Hematopoietic multipotent progenitor cell (in vitro differentiated cells): ENCODE measurements at regions not wholly inside any gene's neighbourhood (a gene's known extent, or its start where the extent isn't known, plus 50 kb on each side); places are given as distances from the start of the nearest gene placed in this dataset.

ENCODE experiments used
- DNase-seq, 3 donors: peaks; one replicate each; pipeline ENCODE4 v3.0.0-alpha.2; 2011 to 2015; ENCODE audit warnings: low read depth in 2 of 3, low spot score in 2 of 3

DNA sequence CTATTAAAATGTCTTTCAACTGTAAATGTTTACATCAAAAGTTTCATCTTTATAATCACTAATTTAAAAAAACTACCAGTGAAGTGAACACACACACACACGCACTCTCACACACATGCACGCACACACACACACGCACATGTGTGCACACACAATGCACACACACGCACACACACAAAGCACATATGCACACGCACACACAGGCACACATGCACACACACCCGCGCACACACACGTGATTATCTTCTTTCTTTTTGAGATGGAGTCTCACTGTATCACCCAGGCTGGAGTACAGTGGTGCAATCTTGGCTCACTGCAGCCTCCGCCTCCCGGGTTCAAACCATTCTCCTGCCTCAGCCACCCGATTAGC lies 80.0 kb upstream of the FRMD1 start:
- no peak for DNase-seq

DNA sequence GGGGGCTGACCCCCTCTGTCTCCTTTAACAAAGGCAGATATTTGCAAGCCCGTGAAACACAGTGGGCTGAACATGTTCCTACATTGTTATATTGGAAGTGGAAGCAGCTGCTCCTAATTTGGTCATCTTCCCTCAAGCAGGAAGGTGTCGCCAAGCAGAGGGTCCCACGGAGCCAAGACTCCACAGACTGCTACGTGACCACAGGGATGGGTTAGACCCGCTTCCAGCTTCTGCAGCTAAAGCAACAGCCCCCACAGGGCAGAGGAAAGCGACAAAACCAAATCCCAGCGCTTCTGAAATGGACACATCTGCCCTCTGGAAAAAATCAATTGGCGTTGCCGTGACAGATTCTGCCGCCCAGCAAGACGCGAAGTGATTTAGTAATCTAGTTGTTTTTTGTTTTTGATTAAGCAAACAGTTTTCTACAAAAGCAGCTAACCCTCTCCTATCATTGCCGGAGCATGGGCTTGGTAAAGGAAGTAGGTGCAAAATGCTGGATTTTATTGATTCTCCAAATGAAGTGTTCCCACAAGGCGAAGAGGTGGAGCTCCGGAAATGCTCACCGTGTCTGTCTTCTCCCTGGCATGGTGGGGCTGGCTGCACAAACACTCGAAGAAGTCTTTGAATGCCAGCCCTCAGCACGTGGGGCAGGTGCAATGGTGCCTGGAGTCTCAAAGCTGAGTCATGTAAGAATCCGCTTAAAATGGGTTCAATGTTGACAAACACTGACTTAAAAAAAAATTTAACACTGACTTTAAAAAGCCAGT lies 79.4 kb upstream of the FRMD1 start:
- DNase-seq = no peak

- no peak for DNase-seq
Observed at GRCh38 chr6:168157272-168158212, 78.5 kb upstream of the FRMD1 start.

GRCh38 chr6:168156742-168157265 lies 77.8 kb upstream of the FRMD1 start:
- no peak for DNase-seq

DNA sequence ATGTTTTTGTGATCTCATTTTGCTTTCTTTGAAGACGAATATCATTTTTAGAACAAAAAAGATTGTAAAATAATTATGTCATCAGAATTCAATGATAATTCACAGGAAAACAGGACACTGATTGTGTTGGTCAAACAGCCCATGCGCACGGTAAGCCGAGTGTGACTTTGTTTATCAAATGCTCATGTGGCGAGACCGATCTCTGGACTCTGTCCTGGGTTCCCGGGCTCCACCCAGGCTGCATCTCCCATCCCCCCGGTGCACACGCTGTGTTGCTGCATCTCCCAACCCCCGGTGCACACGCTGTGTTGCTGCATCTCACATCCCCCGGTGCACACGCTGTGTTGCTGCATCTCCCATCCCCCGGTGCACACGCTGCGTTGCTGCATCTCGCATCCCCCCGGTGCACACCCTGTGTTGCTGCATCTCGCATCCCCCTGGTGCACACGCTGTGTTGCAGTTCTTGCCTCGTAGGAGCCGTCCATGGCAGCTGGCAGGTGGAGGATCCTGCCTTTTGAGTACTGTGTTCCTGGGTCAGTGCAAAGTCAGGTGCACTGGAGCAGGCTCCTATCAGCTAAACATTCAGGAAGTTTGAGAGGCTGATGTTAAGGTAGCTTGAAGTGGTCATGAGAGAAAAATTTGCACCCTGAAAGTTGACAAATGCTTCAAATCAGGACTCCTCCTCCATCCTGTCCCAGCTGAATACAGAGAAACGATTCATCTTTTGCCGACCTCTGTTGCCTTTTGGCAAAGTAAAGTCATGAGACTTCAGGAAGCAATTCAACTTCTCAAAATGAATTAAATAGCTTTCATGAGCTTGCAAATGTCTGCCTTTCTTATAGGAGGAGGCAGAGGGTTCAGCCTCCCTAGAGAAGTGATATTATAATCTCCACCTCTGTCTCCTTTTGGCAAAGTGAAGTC lies 77.1 kb upstream of the FRMD1 start:
- DNase-seq = no peak

- DNase-seq = no peak
Observed at GRCh38 chr6:168155193-168155592, 76.2 kb upstream of the FRMD1 start.

- no peak for DNase-seq
Observed at GRCh38 chr6:168154263-168154917, 75.4 kb upstream of the FRMD1 start.

GRCh38 chr6:168153553-168153952 lies 74.5 kb upstream of the FRMD1 start:
- no peak for DNase-seq

- no peak for DNase-seq
Observed at GRCh38 chr6:168152980-168153379, 74.0 kb upstream of the FRMD1 start.

- DNase-seq = no peak
Observed at GRCh38 chr6:168152306-168152963, 73.4 kb upstream of the FRMD1 start.

GRCh38 chr6:168150551-168151320 lies 71.7 kb upstream of the FRMD1 start:
- DNase-seq = no peak

- DNase-seq = no peak
Observed at GRCh38 chr6:168149015-168149414, 70.0 kb upstream of the FRMD1 start.

DNA sequence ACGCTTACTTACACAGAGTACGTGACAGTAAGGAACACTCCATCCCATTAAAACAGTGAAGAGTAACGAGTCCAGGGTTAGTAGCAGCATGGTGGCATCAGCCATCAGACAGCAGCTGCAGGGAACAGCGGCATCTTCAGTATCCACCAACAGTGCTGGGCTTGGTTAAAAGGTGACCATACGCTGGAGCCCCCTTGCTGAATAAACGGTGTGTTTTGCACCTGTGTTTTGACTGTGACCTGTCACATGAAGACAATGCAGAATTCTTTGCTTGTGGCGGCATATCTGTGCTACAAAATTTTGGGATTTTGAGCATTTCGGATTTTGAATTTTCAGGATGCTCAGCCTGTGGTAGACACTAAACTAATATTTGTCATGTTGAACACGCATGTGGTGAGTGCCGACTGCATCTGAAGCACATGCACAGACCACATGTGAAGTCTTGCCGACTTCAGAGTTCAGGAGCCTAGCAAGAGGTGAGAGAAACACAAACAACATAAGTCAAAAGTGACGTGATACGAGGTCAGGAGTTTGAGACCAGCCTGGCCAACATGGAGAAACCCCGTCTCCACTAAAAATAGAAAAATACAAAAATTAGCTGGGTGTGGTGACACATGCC lies 69.3 kb upstream of the FRMD1 start:
- DNase-seq = no peak

GRCh38 chr6:168147205-168147738 lies 68.3 kb upstream of the FRMD1 start:
- no peak for DNase-seq

DNA sequence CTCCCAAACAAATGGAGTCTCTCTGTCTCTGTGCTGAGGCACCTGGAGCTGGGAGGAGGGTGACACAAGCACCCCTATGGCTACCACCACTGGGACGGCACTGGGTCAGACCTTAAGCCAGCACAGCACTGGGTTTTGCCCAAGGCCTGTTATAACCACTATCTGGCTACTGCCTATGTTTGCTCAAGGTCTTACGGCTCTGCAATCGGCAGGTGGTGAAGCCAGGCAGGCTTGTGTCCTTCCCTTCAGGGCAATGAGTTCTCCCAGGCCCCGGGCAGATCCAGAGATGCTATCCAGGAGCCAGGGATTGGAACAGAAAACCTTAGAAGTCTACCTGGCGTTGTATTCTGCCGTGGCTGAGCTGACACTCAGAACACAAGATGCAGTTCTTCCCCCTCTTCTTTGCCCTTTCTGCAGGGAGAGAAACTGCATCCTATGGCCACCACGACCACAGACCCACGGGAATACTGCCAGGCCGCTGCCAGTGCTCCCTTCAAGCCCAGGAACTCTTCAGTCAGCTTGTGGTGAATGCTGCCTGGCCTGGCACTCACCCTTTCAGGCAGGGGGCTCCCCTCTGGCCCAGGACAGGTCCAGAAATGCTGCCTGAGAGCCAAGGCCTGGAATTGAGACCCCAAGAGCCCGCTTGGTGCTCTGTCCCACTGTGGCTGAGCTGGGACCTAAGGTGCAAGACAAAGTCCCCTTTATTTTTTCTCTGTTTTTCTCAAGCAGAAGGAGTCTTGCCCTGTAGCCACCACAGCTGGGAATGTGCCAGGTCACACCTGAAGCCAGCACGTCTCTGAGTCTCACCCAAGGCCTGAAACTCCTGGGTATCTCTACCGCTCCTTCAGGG lies 67.0 kb upstream of the FRMD1 start:
- no peak for DNase-seq

GRCh38 chr6:168139121-168139520 lies 60.1 kb upstream of the FRMD1 start:
- DNase-seq = no peak

DNA sequence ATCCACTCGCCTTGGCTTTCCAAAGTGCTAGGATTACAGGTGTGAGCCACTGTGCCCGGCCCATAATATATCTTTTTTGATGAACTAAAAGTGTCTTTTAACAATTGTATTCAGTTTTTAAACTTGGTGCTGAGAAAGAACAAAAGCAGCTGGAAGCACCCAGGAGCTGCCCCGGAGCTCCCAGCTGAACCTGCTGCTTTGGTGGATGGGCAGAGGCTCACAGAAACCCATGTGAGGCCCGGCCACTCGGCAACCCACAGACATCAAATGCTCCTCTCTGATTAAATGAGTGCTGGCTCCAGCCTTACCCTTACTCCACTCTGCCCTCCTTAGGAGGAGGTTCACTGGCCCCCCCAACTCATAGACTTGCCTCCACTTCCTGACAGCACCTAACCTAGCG lies 59.4 kb upstream of the FRMD1 start:
- no peak for DNase-seq
